ENCODE measurements at regions not wholly inside any gene's neighbourhood (a gene's known extent, or its start where the extent isn't known, plus 50 kb on each side); places are given as distances from the start of the nearest gene placed in this dataset.

GRCh38 chr6:21438986-21439352, 154.6 kb upstream of the SOX4 start:
- Histone ChIP-seq H3K27ac (no peak overlapping the region), H3K9me3 (no peaks in the 10 kb centered on the region), H3K4me1 (no peaks in the 10 kb centered on the region), H3K4me3 (no peak overlapping the region), H3K36me3 (replicated peaks in 1 of 2; ENCODE audit: insufficient read depth in 1 of 2, low read depth in 2 of 2) (no peaks in the 10 kb centered on the region), H3K27me3 (no peaks in the 10 kb centered on the region)
- TF ChIP-seq POLR2A (IDR thresholded peaks at IDR 0.05): no peak
- TF ChIP-seq, protein P1, sequence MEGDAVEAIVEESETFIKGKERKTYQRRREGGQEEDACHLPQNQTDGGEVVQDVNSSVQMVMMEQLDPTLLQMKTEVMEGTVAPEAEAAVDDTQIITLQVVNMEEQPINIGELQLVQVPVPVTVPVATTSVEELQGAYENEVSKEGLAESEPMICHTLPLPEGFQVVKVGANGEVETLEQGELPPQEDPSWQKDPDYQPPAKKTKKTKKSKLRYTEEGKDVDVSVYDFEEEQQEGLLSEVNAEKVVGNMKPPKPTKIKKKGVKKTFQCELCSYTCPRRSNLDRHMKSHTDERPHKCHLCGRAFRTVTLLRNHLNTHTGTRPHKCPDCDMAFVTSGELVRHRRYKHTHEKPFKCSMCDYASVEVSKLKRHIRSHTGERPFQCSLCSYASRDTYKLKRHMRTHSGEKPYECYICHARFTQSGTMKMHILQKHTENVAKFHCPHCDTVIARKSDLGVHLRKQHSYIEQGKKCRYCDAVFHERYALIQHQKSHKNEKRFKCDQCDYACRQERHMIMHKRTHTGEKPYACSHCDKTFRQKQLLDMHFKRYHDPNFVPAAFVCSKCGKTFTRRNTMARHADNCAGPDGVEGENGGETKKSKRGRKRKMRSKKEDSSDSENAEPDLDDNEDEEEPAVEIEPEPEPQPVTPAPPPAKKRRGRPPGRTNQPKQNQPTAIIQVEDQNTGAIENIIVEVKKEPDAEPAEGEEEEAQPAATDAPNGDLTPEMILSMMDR (IDR thresholded peaks at IDR 0.05): no peak
- ATAC-seq (no peak), DNase-seq (no peak)
- intact Hi-C loops (cut with DNase I): no loop called here
- WGBS, 2 donors: 36 to 58% methylated on average over 2 of the region's 2 CpGs

DNA sequence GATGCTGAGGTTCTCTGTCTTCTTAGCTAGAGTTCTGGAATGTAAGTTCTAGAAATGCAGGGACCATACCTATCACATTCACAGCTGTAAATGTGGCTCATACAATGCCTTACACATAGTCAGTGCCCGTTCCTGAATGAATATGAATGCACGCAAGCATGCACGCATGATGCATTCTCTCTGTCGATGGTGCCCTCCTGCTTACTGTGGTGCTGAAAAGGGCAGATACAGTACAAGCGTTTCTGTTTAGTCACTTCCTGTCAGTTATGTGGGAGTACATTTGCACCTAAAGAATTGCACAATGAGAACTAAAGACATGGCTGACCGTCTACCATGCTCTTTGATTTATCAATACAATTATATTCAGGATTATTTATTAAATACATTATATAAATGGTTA, 152.2 kb upstream of the SOX4 start:
- no peak for TF ChIP-seq POLR2A (IDR thresholded peaks at IDR 0.05)
- TF ChIP-seq, protein P1 (IDR thresholded peaks at IDR 0.05): no peak
- Histone ChIP-seq H3K27ac (no peak overlapping the region), H3K4me1 (no peaks in the 10 kb centered on the region), H3K36me3 (replicated peaks in 1 of 2; ENCODE audit: insufficient read depth in 1 of 2, low read depth in 2 of 2) (no peaks in the 10 kb centered on the region), H3K27me3 (no peaks in the 10 kb centered on the region), H3K9me3 (no peaks in the 10 kb centered on the region), H3K4me3 (no peak overlapping the region)
- WGBS, 2 donors: 82 to 83% methylated on average over 6 of the region's 6 CpGs
- ATAC-seq (no peak), DNase-seq (no peak)
- intact Hi-C loops (cut with DNase I): no loop called here

DNA sequence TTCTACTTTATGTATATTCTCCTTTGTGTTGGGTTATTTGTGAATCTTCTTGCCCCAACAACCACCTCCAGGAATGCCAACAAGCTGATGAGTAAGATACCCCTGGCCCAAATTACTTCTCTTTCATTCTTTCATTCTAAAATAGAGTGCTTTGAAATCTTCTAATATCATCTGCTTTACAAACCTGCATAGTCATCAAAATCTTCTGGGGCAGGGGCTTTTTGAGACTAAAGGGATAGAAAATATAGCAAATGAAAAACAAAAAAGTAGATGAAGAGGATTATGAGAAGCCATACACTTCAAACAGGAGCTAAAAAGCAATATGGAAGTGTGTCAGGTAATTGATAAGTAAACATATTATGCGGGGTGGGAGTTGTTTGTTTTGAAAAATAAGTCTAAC, 150.7 kb upstream of the SOX4 start:
- Histone ChIP-seq H3K27me3 (no peaks in the 10 kb centered on the region), H3K9me3 (no peaks in the 10 kb centered on the region), H3K27ac (no peak overlapping the region), H3K4me3 (no peak overlapping the region), H3K4me1 (no peaks in the 10 kb centered on the region), H3K36me3 (replicated peaks in 1 of 2; ENCODE audit: insufficient read depth in 1 of 2, low read depth in 2 of 2) (no peaks in the 10 kb centered on the region)
- no peak for ATAC-seq
- intact Hi-C loops (cut with DNase I): no loop called here
- no peak for DNase-seq
- TF ChIP-seq, protein P1 (IDR thresholded peaks at IDR 0.05): no peak
- no peak for TF ChIP-seq POLR2A (IDR thresholded peaks at IDR 0.05)
- WGBS, 2 donors: 68 to 71% methylated on average over 1 of the region's 1 CpG

GRCh38 chr6:21444711-21445260, 148.8 kb upstream of the SOX4 start:
- Histone ChIP-seq H3K4me1 (no peaks in the 10 kb centered on the region), H3K27ac (no peak overlapping the region), H3K27me3 (no peaks in the 10 kb centered on the region), H3K9me3 (no peaks in the 10 kb centered on the region), H3K4me3 (no peak overlapping the region), H3K36me3 (replicated peaks in 1 of 2; ENCODE audit: insufficient read depth in 1 of 2, low read depth in 2 of 2) (no peaks in the 10 kb centered on the region)
- 82 to 88% methylated on average over 10 of the region's 10 CpGs for WGBS, 2 donors
- no peak for TF ChIP-seq POLR2A (IDR thresholded peaks at IDR 0.05)
- TF ChIP-seq, protein P1 (IDR thresholded peaks at IDR 0.05): no peak
- intact Hi-C loops (cut with DNase I): no loop called here
- no peak for DNase-seq
- no peak for ATAC-seq

DNA sequence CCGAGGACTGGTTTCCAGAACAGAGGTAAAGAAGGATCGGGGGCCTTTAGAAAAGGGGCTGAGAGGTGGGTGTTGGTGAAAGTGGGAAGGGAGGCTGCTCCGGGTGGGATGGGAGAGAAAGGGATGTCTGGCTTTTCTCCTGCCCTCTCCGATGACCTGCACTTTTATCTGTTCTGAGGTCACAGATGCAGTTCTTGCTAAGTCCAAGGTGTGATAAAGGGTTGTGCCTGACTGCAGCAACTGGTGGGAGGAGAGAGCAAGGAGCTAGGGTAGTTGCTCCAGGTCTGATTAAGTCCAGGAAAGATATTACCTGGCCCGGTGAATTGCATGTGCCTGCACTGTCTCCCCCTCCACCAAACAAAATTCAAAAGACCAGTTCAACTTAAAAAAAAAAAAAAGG, 145.6 kb upstream of the SOX4 start:
- no peak for DNase-seq
- no peaks in the 10 kb centered on the region for H3K9me3 ChIP-seq
- H3K27ac ChIP-seq: no peak overlapping the region
- TF ChIP-seq, protein P1 (IDR thresholded peaks at IDR 0.05): no peak
- TF ChIP-seq POLR2A (IDR thresholded peaks at IDR 0.05): no peak
- H3K4me1 ChIP-seq: no peaks in the 10 kb centered on the region
- WGBS, 2 donors: 85 to 89% methylated on average over 5 of the region's 5 CpGs
- no peaks in the 10 kb centered on the region for H3K27me3 ChIP-seq
- no peak overlapping the region for H3K4me3 ChIP-seq
- H3K36me3 ChIP-seq (replicated peaks in 1 of 2; ENCODE audit: insufficient read depth in 1 of 2, low read depth in 2 of 2): no peaks in the 10 kb centered on the region
- ATAC-seq: no peak
- intact Hi-C loops (cut with DNase I): no loop called here

Measured in body of pancreas (tissue), 4 donors.